HEK293T (cell line): ENCODE measurements at regions not wholly inside any gene's neighbourhood (a gene's known extent, or its start where the extent isn't known, plus 50 kb on each side); places are given as distances from the start of the nearest gene placed in this dataset.
"Not testable (repeated sequence)": the region's sequence is repeated elsewhere in the genome, so short reads cannot be mapped to it uniquely, and the experiment has no call there.

Experiments
- CTCF ChIA-PET: fragments of 350-600 bp; formaldehyde crosslinking; extraction: SDS; loops from one replicate; lab custom pipeline; 2021; ENCODE audit warnings: antibody characterized with exemption, inconsistent platforms; lab: Yijun Ruan, JAX
- POLR2A ChIA-PET: fragments of 350-600 bp; formaldehyde crosslinking; extraction: SDS; loops from one replicate; lab custom pipeline; 2020; ENCODE audit warnings: antibody characterized with exemption, inconsistent platforms; lab: Yijun Ruan, JAX
- DNase-seq: peaks from one replicate; pipeline ENCODE4 v3.0.0; 2012; ENCODE audit warnings: mixed read lengths; ENCODE audit errors: extremely low spot score
- ARNT ChIP-seq: fragments of 450-650 bp; IDR thresholded peaks from 2 replicates; pipeline ENCODE4 v1.6.1; 2017; ENCODE audit warnings: mild to moderate bottlenecking
- BHLHE40 ChIP-seq: fragments of 450-650 bp; IDR thresholded peaks from 2 replicates; pipeline ENCODE4 v1.6.1; 2016; ENCODE audit warnings: mild to moderate bottlenecking, moderate library complexity, borderline replicate concordance
- CTBP1 ChIP-seq: fragments of 450-650 bp; IDR thresholded peaks from 2 replicates; pipeline ENCODE4 v1.6.1; 2016; ENCODE audit warnings: borderline replicate concordance
- ELF4 ChIP-seq: fragments of 450-650 bp; IDR thresholded peaks from 2 replicates; pipeline ENCODE4 v1.6.1; 2017; ENCODE audit warnings: antibody characterized with exemption
- FOXA1 ChIP-seq: fragments of 450-650 bp; IDR thresholded peaks from 2 replicates; pipeline ENCODE4 v1.6.1; 2016; ENCODE audit warnings: mild to moderate bottlenecking
- FOXK2 ChIP-seq: fragments of 450-650 bp; IDR thresholded peaks from 2 replicates; pipeline ENCODE4 v1.6.1; 2016; ENCODE audit warnings: mild to moderate bottlenecking
- FOXM1 ChIP-seq: fragments of 450-650 bp; IDR thresholded peaks from 2 replicates; pipeline ENCODE4 v1.6.1; 2017; ENCODE audit warnings: mild to moderate bottlenecking, borderline replicate concordance
- HDGF ChIP-seq: fragments of 450-650 bp; IDR thresholded peaks from 2 replicates; pipeline ENCODE4 v1.6.1; 2017; ENCODE audit warnings: antibody characterized with exemption, borderline replicate concordance
- L3MBTL2 ChIP-seq: fragments of 450-650 bp; conservative IDR thresholded peaks from 2 replicates; pipeline ENCODE4 v1.6.1; 2016; ENCODE audit warnings: mild to moderate bottlenecking
- LEF1 ChIP-seq: fragments of 450-650 bp; IDR thresholded peaks from 2 replicates; pipeline ENCODE4 v1.6.1; 2017; ENCODE audit warnings: mild to moderate bottlenecking, borderline replicate concordance
- NFRKB ChIP-seq: fragments of 450-650 bp; IDR thresholded peaks from 2 replicates; pipeline ENCODE4 v1.6.1; 2016; ENCODE audit warnings: mild to moderate bottlenecking, moderate library complexity
- SP1 ChIP-seq: fragments of 450-650 bp; IDR thresholded peaks from 2 replicates; pipeline ENCODE4 v1.6.1; 2017
- SUZ12 ChIP-seq: fragments of 450-650 bp; IDR thresholded peaks from 2 replicates; pipeline ENCODE4 v1.6.1; 2016; ENCODE audit warnings: mild to moderate bottlenecking
- TARDBP ChIP-seq: fragments of 450-650 bp; IDR thresholded peaks from 2 replicates; pipeline ENCODE4 v1.6.1; 2016
- ZNF384 ChIP-seq: fragments of 450-650 bp; IDR thresholded peaks from 2 replicates; pipeline ENCODE4 v1.6.1; 2016
- TF ChIP-seq, protein P1 (sequence below): fragments of 450-650 bp; IDR thresholded peaks from 2 replicates; pipeline ENCODE4 v1.6.1; 2016

DNA sequence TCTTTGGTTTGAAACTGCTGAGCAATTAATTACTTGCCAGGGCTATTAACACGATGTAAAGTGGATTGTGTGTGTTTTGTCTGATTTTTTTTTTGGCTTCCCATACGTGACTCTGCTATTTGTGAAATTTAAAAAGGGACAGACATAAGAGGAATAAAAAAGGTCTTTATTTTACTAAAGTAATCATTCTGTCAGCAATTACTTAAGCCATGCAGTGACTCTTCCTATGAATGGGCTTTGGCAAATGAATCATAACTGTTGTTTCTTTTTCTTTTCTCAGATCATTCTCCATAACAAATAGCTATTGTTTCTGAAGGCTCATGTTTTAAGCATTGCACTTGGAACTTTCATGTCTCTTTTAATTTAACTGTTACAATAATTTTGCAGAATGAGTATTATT is 461.3 kb upstream of the RORB start:
- no peak for DNase-seq
- TF ChIP-seq HDGF (no peak), ZNF384 (no peak), ELF4 (no peak), BHLHE40 (no peak)
- POLR2A ChIA-PET: no interaction called here
- CTCF ChIA-PET: no interaction called here

GRCh38 chr9:74036549-74037231 is 460.4 kb upstream of the RORB start:
- TF ChIP-seq LEF1 (no peak), FOXM1 (no peak), ELF4 (no peak), SP1 (no peak), BHLHE40 (no peak), NFRKB (no peak), TARDBP (no peak), ARNT (no peak), FOXK2 (no peak), HDGF (no peak), FOXA1 (no peak), CTBP1 (no peak), L3MBTL2 (no peak)
- TF ChIP-seq, protein P1, sequence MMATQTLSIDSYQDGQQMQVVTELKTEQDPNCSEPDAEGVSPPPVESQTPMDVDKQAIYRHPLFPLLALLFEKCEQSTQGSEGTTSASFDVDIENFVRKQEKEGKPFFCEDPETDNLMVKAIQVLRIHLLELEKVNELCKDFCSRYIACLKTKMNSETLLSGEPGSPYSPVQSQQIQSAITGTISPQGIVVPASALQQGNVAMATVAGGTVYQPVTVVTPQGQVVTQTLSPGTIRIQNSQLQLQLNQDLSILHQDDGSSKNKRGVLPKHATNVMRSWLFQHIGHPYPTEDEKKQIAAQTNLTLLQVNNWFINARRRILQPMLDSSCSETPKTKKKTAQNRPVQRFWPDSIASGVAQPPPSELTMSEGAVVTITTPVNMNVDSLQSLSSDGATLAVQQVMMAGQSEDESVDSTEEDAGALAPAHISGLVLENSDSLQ: no peak
- ChIA-PET CTCF (no interaction called here), POLR2A (no interaction called here)
- DNase-seq: no peak

- ChIA-PET POLR2A (no interaction called here), CTCF (no interaction called here)
- TF ChIP-seq FOXA1 (no peak), TARDBP (no peak), SP1 (no peak), ARNT (no peak), FOXM1 (no peak), LEF1 (no peak), CTBP1 (no peak), ELF4 (no peak), L3MBTL2 (no peak), FOXK2 (no peak), BHLHE40 (no peak), ZNF384 (no peak), NFRKB (no peak), HDGF (no peak), SUZ12 (no peak)
- TF ChIP-seq, protein P1: no peak
- DNase-seq: no peak
Observed at GRCh38 chr9:74037274-74037673, 459.9 kb upstream of the RORB start.

DNA sequence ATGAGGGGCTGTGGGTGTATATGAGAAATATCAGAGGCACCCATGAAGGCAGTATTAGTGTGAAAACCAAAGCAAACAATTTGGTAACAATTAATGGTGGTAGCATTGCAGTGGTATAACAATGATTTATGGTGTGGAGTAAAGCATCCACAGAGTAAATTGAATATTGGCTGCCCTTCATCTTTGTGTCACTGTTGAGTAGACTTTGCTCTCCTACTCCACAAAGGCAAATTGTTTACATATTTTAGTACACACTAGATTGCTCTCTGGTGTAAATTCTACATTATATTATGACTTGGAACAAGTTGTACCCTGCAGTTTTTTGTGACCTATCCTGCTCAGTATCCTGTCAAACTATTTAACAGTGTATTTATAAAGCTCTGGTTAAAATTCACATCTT is 455.5 kb upstream of the RORB start:
- no peak for DNase-seq
- CTCF ChIA-PET: no interaction called here
- POLR2A ChIA-PET: no interaction called here
- TF ChIP-seq, protein P1: no peak
- TF ChIP-seq TARDBP: no peak
- no peak for TF ChIP-seq FOXA1
- no peak for TF ChIP-seq HDGF

DNA sequence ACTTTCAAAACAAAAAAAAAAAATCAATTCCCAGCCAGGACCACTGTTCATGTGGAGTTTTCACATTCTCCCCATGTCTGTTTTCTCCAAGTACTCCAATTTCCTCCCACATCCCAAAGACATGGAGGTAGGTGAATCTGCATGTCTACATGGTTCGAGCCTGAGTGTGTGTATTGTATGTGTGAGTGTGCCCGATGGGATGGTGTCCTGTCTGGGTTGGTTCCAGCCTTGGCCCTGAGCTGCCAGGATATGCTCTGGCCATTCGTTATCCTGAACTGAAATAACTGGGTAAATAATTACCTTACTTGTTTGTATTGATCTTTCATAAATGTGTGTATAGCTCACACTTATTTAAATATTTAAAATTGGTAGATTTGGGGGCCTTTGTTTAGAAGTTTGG is 452.3 kb upstream of the RORB start:
- CTCF ChIA-PET: no interaction called here
- POLR2A ChIA-PET: no interaction called here
- TF ChIP-seq FOXA1: no peak
- DNase-seq: no peak

DNA sequence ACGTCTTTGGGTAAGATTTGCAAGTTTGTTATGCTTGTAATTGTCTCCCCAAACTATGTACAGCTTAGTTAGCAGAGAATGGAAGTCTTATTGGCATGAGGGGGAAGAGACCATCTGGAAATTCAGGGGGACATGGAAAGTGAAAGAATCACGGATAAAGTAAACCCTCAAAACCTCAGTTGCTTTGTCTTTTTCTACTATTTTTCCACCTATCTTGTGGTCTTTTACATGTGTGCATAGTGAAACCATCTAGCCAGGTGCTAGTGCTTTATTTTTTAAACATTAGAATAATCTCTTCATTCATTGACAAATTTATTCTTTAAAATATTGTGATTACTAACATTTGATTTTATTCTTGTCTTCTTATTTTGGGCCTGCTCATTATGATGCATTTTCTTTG is 441.1 kb upstream of the RORB start:
- TF ChIP-seq HDGF (no peak), SP1 (no peak), FOXM1 (no peak), ZNF384 (no peak), LEF1 (no peak), ELF4 (no peak), FOXK2 (no peak), TARDBP (no peak), L3MBTL2 (no peak), BHLHE40 (no peak), CTBP1 (no peak), ARNT (no peak), FOXA1 (no peak), NFRKB (no peak), SUZ12 (no peak)
- TF ChIP-seq, protein P1: no peak
- ChIA-PET POLR2A (no interaction called here), CTCF (no interaction called here)
- DNase-seq: no peak

- CTCF ChIA-PET, DNase-seq, POLR2A ChIA-PET: not testable (repeated sequence)
Observed at GRCh38 chr9:74057051-74057450, 440.1 kb upstream of the RORB start.
